GM21619 (cell line): ENCODE measurements at regions not wholly inside any gene's neighbourhood (a gene's known extent, or its start where the extent isn't known, plus 50 kb on each side); places are given as distances from the start of the nearest gene placed in this dataset.
"Not testable (repeated sequence)": the region's sequence is repeated elsewhere in the genome, so short reads cannot be mapped to it uniquely, and the experiment has no call there.

ENCODE experiments used
- ATAC-seq: cut with Tn5 transposase; IDR thresholded peaks from one replicate; pipeline ENCODE4 v1.9.1; 2021; ENCODE audit not compliant: unreplicated experiment

- ATAC-seq: not testable (repeated sequence)
These were observed 1336.5 kb downstream of the SPATA31A7 start for GRCh38 chr9:62526306-62526705.

- not testable (repeated sequence) for ATAC-seq
These were observed 1342.4 kb downstream of the SPATA31A7 start for GRCh38 chr9:62532162-62532776.

- not testable (repeated sequence) for ATAC-seq
These were observed 1342.9 kb downstream of the SPATA31A7 start for GRCh38 chr9:62532777-62533173.

GRCh38 chr9:62550539-62550938, 1360.7 kb downstream of the SPATA31A7 start:
- peak; percentile 56 for ATAC-seq

GRCh38 chr9:62560603-62561002, 1370.8 kb downstream of the SPATA31A7 start:
- ATAC-seq: not testable (repeated sequence)

DNA sequence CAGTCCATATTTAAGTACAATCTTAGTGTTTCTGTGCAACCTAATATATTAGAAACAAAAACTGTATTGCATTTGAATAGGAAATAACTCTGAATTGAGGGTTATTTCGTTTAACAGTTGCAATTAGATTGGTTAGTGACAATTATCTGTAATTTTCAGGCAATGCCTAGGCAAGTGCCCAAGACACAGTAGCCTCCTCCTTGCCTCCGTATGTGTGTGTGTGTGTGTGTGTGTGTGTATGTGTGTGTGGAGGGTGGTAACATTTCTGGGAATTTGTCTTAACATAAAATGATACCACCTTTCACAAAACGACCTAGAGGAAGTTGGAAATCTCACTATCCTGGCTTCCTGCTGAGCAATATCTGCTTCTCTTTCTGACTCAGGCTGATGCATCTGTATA, 1375.3 kb downstream of the SPATA31A7 start:
- ATAC-seq: not testable (repeated sequence)

GRCh38 chr9:62566430-62566829, 1376.6 kb downstream of the SPATA31A7 start:
- ATAC-seq: not testable (repeated sequence)

GRCh38 chr9:62597128-62597527, 1407.3 kb downstream of the SPATA31A7 start:
- ATAC-seq: not testable (repeated sequence)
